ENCODE measurements at regions not wholly inside any gene's neighbourhood (a gene's known extent, or its start where the extent isn't known, plus 50 kb on each side); places are given as distances from the start of the nearest gene placed in this dataset.

- no peak for ATAC-seq
- DNase-seq, result no peak
- intact Hi-C loops (cut with DNase I, micrococcal nuclease), result no loop called here
Observed at GRCh38 chr18:29160170-29160569, 983.2 kb upstream of the CDH2 start.

GRCh38 chr18:29157905-29158304 lies 981.0 kb upstream of the CDH2 start:
- DNase-seq (no peak), ATAC-seq (no peak)
- intact Hi-C loops (cut with DNase I, micrococcal nuclease), result no loop called here

GRCh38 chr18:29157057-29157780 lies 980.3 kb upstream of the CDH2 start:
- no peak for DNase-seq
- intact Hi-C loops (cut with DNase I, micrococcal nuclease), result no loop called here
- no peak for ATAC-seq

GRCh38 chr18:29156531-29156930 lies 979.6 kb upstream of the CDH2 start:
- intact Hi-C loops (cut with DNase I, micrococcal nuclease), result no loop called here
- no peak for ATAC-seq
- no peak for DNase-seq

- no peak for DNase-seq
- ATAC-seq, result no peak
- intact Hi-C loops (cut with DNase I, micrococcal nuclease), result no loop called here
Observed at GRCh38 chr18:29154758-29155725, 978.1 kb upstream of the CDH2 start.

GRCh38 chr18:29154196-29154757 lies 977.3 kb upstream of the CDH2 start:
- intact Hi-C loops (cut with DNase I, micrococcal nuclease), result no loop called here
- DNase-seq (no peak), ATAC-seq (no peak)

GRCh38 chr18:29153091-29153490 lies 976.2 kb upstream of the CDH2 start:
- ATAC-seq (no peak), DNase-seq (no peak)
- intact Hi-C loops (cut with DNase I, micrococcal nuclease), result no loop called here

GRCh38 chr18:29147944-29148343 lies 971.0 kb upstream of the CDH2 start:
- DNase-seq, result no peak
- intact Hi-C loops (cut with DNase I, micrococcal nuclease), result no loop called here
- ATAC-seq, result no peak

GRCh38 chr18:29146068-29146467 lies 969.1 kb upstream of the CDH2 start:
- no peak for ATAC-seq
- intact Hi-C loops (cut with DNase I, micrococcal nuclease), result no loop called here
- no peak for DNase-seq

- ATAC-seq (no peak), DNase-seq (no peak)
- intact Hi-C loops (cut with DNase I, micrococcal nuclease), result no loop called here
Observed at GRCh38 chr18:29140590-29140989, 963.7 kb upstream of the CDH2 start.

GRCh38 chr18:29137773-29138495 lies 961.0 kb upstream of the CDH2 start:
- intact Hi-C loops (cut with DNase I, micrococcal nuclease), result no loop called here
- ATAC-seq, result no peak

GRCh38 chr18:29123706-29124530 lies 947.0 kb upstream of the CDH2 start:
- intact Hi-C loops (cut with DNase I, micrococcal nuclease), result no loop called here
- ATAC-seq (no peak), DNase-seq (no peak)

More at GRCh38 chr18:29137773-29138495, 961.0 kb upstream of the CDH2 start:
- no peak for DNase-seq

GRCh38 chr18:29104671-29105070 lies 927.7 kb upstream of the CDH2 start:
- DNase-seq (no peak), ATAC-seq (no peak)
- intact Hi-C loops (cut with DNase I, micrococcal nuclease), result no loop called here

GRCh38 chr18:29104227-29104626 lies 927.3 kb upstream of the CDH2 start:
- ATAC-seq (no peak), DNase-seq (no peak)
- intact Hi-C loops (cut with DNase I, micrococcal nuclease), result no loop called here

- no peak for ATAC-seq
- intact Hi-C loops (cut with DNase I, micrococcal nuclease), result no loop called here
- DNase-seq, result no peak
Observed at GRCh38 chr18:29096079-29096770, 919.3 kb upstream of the CDH2 start.

GRCh38 chr18:29087616-29088246 lies 910.8 kb upstream of the CDH2 start:
- ATAC-seq, result no peak
- no peak for DNase-seq
- intact Hi-C loops (cut with DNase I, micrococcal nuclease), result no loop called here

GRCh38 chr18:29084120-29084519 lies 907.2 kb upstream of the CDH2 start:
- DNase-seq (no peak), ATAC-seq (no peak)
- intact Hi-C loops (cut with DNase I, micrococcal nuclease), result no loop called here

Measured in left colon (tissue), 2 donors.